ENCODE measurements at regions not wholly inside any gene's neighbourhood (a gene's known extent, or its start where the extent isn't known, plus 50 kb on each side); places are given as distances from the start of the nearest gene placed in this dataset.

DNA sequence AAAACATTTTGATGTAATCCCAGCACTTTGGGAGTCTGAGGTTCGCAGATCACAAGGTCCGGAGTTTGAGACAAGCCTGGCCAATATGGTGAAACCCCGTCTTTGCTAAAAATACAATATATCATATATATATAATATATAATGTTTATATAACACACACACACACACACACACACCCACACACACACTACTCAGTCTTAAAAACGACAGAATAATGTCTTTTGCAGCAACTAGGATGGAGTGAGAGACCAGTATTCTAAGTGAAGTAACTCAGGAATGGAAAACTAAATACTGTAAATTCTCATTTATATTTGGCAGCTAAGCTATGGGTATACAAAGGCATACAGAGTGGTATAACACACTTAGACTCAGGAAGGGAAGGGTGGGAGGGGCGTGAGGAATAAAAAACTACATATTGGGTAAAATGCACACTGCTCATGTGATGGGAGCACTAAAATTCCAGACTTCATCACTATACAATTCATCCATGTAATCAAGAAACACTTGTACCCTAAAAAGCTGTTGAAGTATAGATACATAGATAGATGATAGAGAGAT, 231.2 kb upstream of the SEMA3A start:
- Histone ChIP-seq H3K4me3 (ENCODE audit: insufficient read depth, low read length) (no peak overlapping the region), H2AFZ (ENCODE audit: low read length) (no peak overlapping the region), H3K4me1 (ENCODE audit: insufficient read depth, low read length) (no peaks in the 10 kb centered on the region), H3K27me3 (ENCODE audit: insufficient read depth, low read length) (no peaks in the 10 kb centered on the region), H3K79me2 (ENCODE audit: insufficient read depth, low read length) (no peaks in the 10 kb centered on the region), H3K27ac (ENCODE audit: low read depth, low read length) (no peak overlapping the region), H4K20me1 (ENCODE audit: insufficient read depth, low read length) (no peaks in the 10 kb centered on the region), H3K4me2 (ENCODE audit: insufficient read depth, low read length) (no peak overlapping the region), H3K9me3 (ENCODE audit: low read depth, low read length) (no peaks in the 10 kb centered on the region), H3K36me3 (ENCODE audit: insufficient read depth, low read length) (no peaks in the 10 kb centered on the region)
- TF ChIP-seq, protein P1, sequence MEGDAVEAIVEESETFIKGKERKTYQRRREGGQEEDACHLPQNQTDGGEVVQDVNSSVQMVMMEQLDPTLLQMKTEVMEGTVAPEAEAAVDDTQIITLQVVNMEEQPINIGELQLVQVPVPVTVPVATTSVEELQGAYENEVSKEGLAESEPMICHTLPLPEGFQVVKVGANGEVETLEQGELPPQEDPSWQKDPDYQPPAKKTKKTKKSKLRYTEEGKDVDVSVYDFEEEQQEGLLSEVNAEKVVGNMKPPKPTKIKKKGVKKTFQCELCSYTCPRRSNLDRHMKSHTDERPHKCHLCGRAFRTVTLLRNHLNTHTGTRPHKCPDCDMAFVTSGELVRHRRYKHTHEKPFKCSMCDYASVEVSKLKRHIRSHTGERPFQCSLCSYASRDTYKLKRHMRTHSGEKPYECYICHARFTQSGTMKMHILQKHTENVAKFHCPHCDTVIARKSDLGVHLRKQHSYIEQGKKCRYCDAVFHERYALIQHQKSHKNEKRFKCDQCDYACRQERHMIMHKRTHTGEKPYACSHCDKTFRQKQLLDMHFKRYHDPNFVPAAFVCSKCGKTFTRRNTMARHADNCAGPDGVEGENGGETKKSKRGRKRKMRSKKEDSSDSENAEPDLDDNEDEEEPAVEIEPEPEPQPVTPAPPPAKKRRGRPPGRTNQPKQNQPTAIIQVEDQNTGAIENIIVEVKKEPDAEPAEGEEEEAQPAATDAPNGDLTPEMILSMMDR (IDR thresholded peaks at IDR 0.05; ENCODE audit: extremely low read depth, low read depth, low read length): no peak
- no peak for DNase-seq (ENCODE audit: insufficient read length, low spot score, missing footprints)

DNA sequence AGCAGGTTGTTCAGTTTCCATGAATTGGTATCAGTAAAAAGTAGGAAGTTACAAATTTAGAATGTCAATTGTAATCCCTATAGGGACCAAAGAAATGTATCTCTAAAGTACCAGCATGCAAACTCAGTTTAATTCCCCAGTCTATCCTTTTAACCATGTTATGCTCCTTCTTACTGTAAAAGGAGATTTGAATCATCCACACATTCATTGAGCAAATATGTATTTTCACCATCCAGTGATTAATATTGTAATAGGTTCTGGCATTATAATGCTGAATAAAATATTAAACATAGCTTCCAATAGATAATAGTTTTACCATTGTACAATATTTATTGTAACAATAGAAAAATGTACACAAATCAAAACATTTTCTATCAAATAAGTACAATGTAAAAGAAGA, 228.2 kb upstream of the SEMA3A start:
- Histone ChIP-seq H3K9me3 (ENCODE audit: low read depth, low read length) (no peaks in the 10 kb centered on the region), H4K20me1 (ENCODE audit: insufficient read depth, low read length) (no peaks in the 10 kb centered on the region), H2AFZ (ENCODE audit: low read length) (no peak overlapping the region), H3K79me2 (ENCODE audit: insufficient read depth, low read length) (no peaks in the 10 kb centered on the region), H3K27me3 (ENCODE audit: insufficient read depth, low read length) (no peaks in the 10 kb centered on the region), H3K36me3 (ENCODE audit: insufficient read depth, low read length) (no peaks in the 10 kb centered on the region), H3K4me2 (ENCODE audit: insufficient read depth, low read length) (no peak overlapping the region), H3K4me1 (ENCODE audit: insufficient read depth, low read length) (no peaks in the 10 kb centered on the region), H3K4me3 (ENCODE audit: insufficient read depth, low read length) (no peak overlapping the region), H3K27ac (ENCODE audit: low read depth, low read length) (no peak overlapping the region)
- DNase-seq (ENCODE audit: insufficient read length, low spot score, missing footprints): no peak
- TF ChIP-seq, protein P1 (IDR thresholded peaks at IDR 0.05; ENCODE audit: extremely low read depth, low read depth, low read length): no peak

DNA sequence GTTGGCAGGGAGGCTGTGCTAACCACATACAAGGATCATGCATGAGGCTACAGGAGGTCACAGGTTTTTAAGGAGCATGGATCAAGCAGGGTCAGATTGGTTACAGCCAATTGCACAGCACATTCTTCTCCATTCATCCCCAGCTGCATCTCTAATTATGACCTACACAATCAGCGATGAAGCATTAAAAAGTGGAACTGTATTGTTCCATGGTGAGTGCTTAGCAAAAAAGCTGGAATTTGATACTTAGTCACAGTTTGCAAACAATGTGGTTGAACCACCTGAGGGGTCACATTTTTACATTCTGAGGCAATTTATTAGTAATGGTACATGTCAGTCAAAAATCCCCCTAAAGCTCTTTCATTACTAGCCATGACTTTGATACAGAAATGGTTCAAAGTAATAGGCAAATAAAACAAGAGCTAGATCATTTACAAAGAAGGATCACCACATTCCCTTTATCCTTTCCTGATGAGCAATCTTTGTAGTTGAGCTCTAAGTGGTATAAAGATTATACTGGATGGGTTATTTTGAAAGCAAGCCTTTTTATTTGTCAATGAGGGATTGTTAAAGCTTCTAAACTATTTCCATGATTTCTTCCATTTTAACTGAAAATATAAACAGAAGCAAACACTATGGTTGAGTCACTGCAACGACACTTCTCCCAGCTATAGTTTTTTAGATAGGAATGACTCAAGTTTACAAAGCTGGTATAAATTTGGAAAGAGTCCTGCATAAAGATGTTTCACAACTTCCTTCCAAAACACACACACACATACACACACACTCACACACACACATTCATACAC, 217.8 kb upstream of the SEMA3A start:
- Histone ChIP-seq H3K4me1 (ENCODE audit: insufficient read depth, low read length) (peaks cover 10% of the 10 kb centered on the region), H3K9me3 (ENCODE audit: low read depth, low read length) (no peaks in the 10 kb centered on the region), H3K27ac (ENCODE audit: low read depth, low read length) (peak overlapping the region; percentile 91), H3K79me2 (ENCODE audit: insufficient read depth, low read length) (no peaks in the 10 kb centered on the region), H3K4me3 (ENCODE audit: insufficient read depth, low read length) (peak overlapping the region; percentile 41), H3K4me2 (ENCODE audit: insufficient read depth, low read length) (peak overlapping the region; percentile 67), H3K36me3 (ENCODE audit: insufficient read depth, low read length) (no peaks in the 10 kb centered on the region), H3K27me3 (ENCODE audit: insufficient read depth, low read length) (no peaks in the 10 kb centered on the region), H2AFZ (ENCODE audit: low read length) (peak overlapping the region; percentile 69), H4K20me1 (ENCODE audit: insufficient read depth, low read length) (no peaks in the 10 kb centered on the region)
- peak; percentile 54 for DNase-seq (ENCODE audit: insufficient read length, low spot score, missing footprints)
- TF ChIP-seq, protein P1 (IDR thresholded peaks at IDR 0.05; ENCODE audit: extremely low read depth, low read depth, low read length): no peak

DNA sequence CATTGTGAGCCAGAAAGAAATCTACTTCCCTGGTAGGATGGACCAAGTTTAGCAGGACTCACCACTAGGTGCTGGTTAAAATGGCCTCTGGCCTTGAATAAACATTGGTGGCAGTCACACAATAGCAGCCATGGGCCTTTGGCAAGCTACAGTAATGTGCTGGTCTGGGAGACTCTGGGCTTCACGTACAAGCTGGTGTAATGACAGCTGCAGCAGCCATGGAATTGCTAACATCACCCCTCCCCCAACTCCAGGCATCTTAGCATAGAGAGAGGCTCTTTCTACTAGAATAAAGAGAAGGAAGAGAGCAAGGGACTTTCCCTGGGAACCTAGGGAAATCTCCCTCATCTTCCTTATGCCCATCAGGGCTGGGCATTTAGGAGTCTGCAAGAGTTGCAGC, 205.1 kb upstream of the SEMA3A start:
- Histone ChIP-seq H3K4me2 (ENCODE audit: insufficient read depth, low read length) (no peak overlapping the region), H3K4me3 (ENCODE audit: insufficient read depth, low read length) (no peak overlapping the region), H3K9me3 (ENCODE audit: low read depth, low read length) (no peaks in the 10 kb centered on the region), H3K27ac (ENCODE audit: low read depth, low read length) (no peak overlapping the region), H3K27me3 (ENCODE audit: insufficient read depth, low read length) (no peaks in the 10 kb centered on the region), H3K36me3 (ENCODE audit: insufficient read depth, low read length) (no peaks in the 10 kb centered on the region), H2AFZ (ENCODE audit: low read length) (no peak overlapping the region), H3K79me2 (ENCODE audit: insufficient read depth, low read length) (no peaks in the 10 kb centered on the region), H3K4me1 (ENCODE audit: insufficient read depth, low read length) (no peaks in the 10 kb centered on the region), H4K20me1 (ENCODE audit: insufficient read depth, low read length) (no peaks in the 10 kb centered on the region)
- TF ChIP-seq, protein P1 (IDR thresholded peaks at IDR 0.05; ENCODE audit: extremely low read depth, low read depth, low read length): no peak
- peak; percentile 3 for DNase-seq (ENCODE audit: insufficient read length, low spot score, missing footprints)
